ENCODE measurements at regions not wholly inside any gene's neighbourhood (a gene's known extent, or its start where the extent isn't known, plus 50 kb on each side); places are given as distances from the start of the nearest gene placed in this dataset.

- H3K4me1 ChIP-seq (ENCODE audit: low read depth, poor library complexity, severe bottlenecking), result no peaks in the 10 kb centered on the region
- H3K4me2 ChIP-seq, result no peak overlapping the region
- TF ChIP-seq CTCF (conservative IDR thresholded peaks at IDR 0.05; ENCODE audit: low read depth, low read length), result peak; percentile 54
- no peak overlapping the region for H3K27ac ChIP-seq
- H3K79me2 ChIP-seq (ENCODE audit: insufficient read depth, low read depth), result no peaks in the 10 kb centered on the region
- no peaks in the 10 kb centered on the region for H4K20me1 ChIP-seq (ENCODE audit: insufficient read depth)
- no peaks in the 10 kb centered on the region for H3K27me3 ChIP-seq (ENCODE audit: insufficient read depth, low read depth)
- no peak overlapping the region for H3K9ac ChIP-seq
- no peak overlapping the region for H2AFZ ChIP-seq (ENCODE audit: low read depth)
- no peaks in the 10 kb centered on the region for H3K36me3 ChIP-seq (ENCODE audit: insufficient read depth)
- no peak overlapping the region for H3K4me3 ChIP-seq (IDR thresholded peaks at IDR 0.05; ENCODE audit: insufficient read depth, low read depth, low read length)
Measured at GRCh38 chr10:111360260-111360925, 283.6 kb downstream of the ADRA2A start.

- Histone ChIP-seq H3K4me2 (no peak overlapping the region), H3K79me2 (ENCODE audit: insufficient read depth, low read depth) (no peaks in the 10 kb centered on the region), H3K27me3 (ENCODE audit: insufficient read depth, low read depth) (no peaks in the 10 kb centered on the region), H4K20me1 (ENCODE audit: insufficient read depth) (no peaks in the 10 kb centered on the region), H2AFZ (ENCODE audit: low read depth) (no peak overlapping the region), H3K4me3 (IDR thresholded peaks at IDR 0.05; ENCODE audit: insufficient read depth, low read depth, low read length) (no peak overlapping the region), H3K27ac (no peak overlapping the region), H3K4me1 (ENCODE audit: low read depth, poor library complexity, severe bottlenecking) (no peaks in the 10 kb centered on the region), H3K36me3 (ENCODE audit: insufficient read depth) (no peaks in the 10 kb centered on the region), H3K9ac (no peak overlapping the region)
- TF ChIP-seq CTCF (conservative IDR thresholded peaks at IDR 0.05; ENCODE audit: low read depth, low read length), result no peak
Measured at GRCh38 chr10:111367531-111367930, 290.7 kb downstream of the ADRA2A start.

GRCh38 chr10:111370101-111370500 lies 293.3 kb downstream of the ADRA2A start:
- Histone ChIP-seq H3K4me3 (IDR thresholded peaks at IDR 0.05; ENCODE audit: insufficient read depth, low read depth, low read length) (no peak overlapping the region), H3K27ac (no peak overlapping the region), H4K20me1 (ENCODE audit: insufficient read depth) (no peaks in the 10 kb centered on the region), H3K36me3 (ENCODE audit: insufficient read depth) (no peaks in the 10 kb centered on the region), H3K27me3 (ENCODE audit: insufficient read depth, low read depth) (no peaks in the 10 kb centered on the region), H3K4me2 (no peak overlapping the region), H3K9ac (no peak overlapping the region), H3K4me1 (ENCODE audit: low read depth, poor library complexity, severe bottlenecking) (no peaks in the 10 kb centered on the region), H3K79me2 (ENCODE audit: insufficient read depth, low read depth) (no peaks in the 10 kb centered on the region), H2AFZ (ENCODE audit: low read depth) (no peak overlapping the region)
- TF ChIP-seq CTCF (conservative IDR thresholded peaks at IDR 0.05; ENCODE audit: low read depth, low read length), result no peak

- Histone ChIP-seq H3K4me3 (IDR thresholded peaks at IDR 0.05; ENCODE audit: insufficient read depth, low read depth, low read length) (no peak overlapping the region), H2AFZ (ENCODE audit: low read depth) (no peak overlapping the region), H3K4me2 (no peak overlapping the region), H4K20me1 (ENCODE audit: insufficient read depth) (no peaks in the 10 kb centered on the region), H3K27ac (no peak overlapping the region), H3K27me3 (ENCODE audit: insufficient read depth, low read depth) (no peaks in the 10 kb centered on the region), H3K36me3 (ENCODE audit: insufficient read depth) (no peaks in the 10 kb centered on the region), H3K79me2 (ENCODE audit: insufficient read depth, low read depth) (no peaks in the 10 kb centered on the region), H3K4me1 (ENCODE audit: low read depth, poor library complexity, severe bottlenecking) (no peaks in the 10 kb centered on the region), H3K9ac (no peak overlapping the region)
- no peak for TF ChIP-seq CTCF (conservative IDR thresholded peaks at IDR 0.05; ENCODE audit: low read depth, low read length)
Measured at GRCh38 chr10:111373696-111374095, 296.9 kb downstream of the ADRA2A start.

Measured in KMS-11 (cell line).